ENCODE measurements at regions not wholly inside any gene's neighbourhood (a gene's known extent, or its start where the extent isn't known, plus 50 kb on each side); places are given as distances from the start of the nearest gene placed in this dataset.

- TF ChIP-seq CTCF (IDR thresholded peaks at IDR 0.05) (no peak), POLR2A (IDR thresholded peaks at IDR 0.05) (no peak)
Measured at GRCh38 chr9:79900754-79901153, 329.0 kb downstream of the TLE4 start.
